Endothelial cell of umbilical vein (primary cell): ENCODE measurements at regions not wholly inside any gene's neighbourhood (a gene's known extent, or its start where the extent isn't known, plus 50 kb on each side); places are given as distances from the start of the nearest gene placed in this dataset.

Experiments used
- BruUV-seq: library from RNA; stranded (reverse); fragments of 400-500 nt; replicated peaks from 2 replicates; lab custom pipeline; 2021; lab: Mats Ljungman, UMichigan
- CTCF ChIA-PET: fragments of 300-600, 350-600 bp; sonication (Branson Sonifier 250); formaldehyde crosslinking; loops from one replicate; lab custom pipeline; 2021; ENCODE audit warnings: antibody characterized with exemption, inconsistent platforms; lab: Charles Lee
- POLR2A ChIA-PET: fragments of 300-600, 350-600 bp; sonication (Branson Sonifier 250); formaldehyde crosslinking; loops from one replicate; lab custom pipeline; 2021; ENCODE audit warnings: antibody characterized with exemption, inconsistent platforms; lab: Charles Lee
- DNase-seq: peaks from one replicate; pipeline ENCODE4 v3.0.0-alpha.2; 2011; ENCODE audit warnings: low read depth, low spot score
- FAIRE-seq: peaks from 2 replicates; lab custom pipeline; 2011; peaks lifted over from hg19 to GRCh38; lab: Jason Lieb, UNC
- H2AFZ ChIP-seq: 2 replicates; pipeline ENCODE4 v1.6.0; 2012; ENCODE audit warnings: low read depth, low read length, control low read depth, inconsistent platforms
- H3K27ac ChIP-seq: 2 replicates; pipeline ENCODE4 v1.5.1; 2011; ENCODE audit warnings: low read depth, mild to moderate bottlenecking, control low read depth, low read length, moderate library complexity; ENCODE audit not compliant: insufficient read depth
- H3K27me3 ChIP-seq, 2 experiments: 2 replicates each; pipeline versions ENCODE4 v1.6.0 to v1.6.1; 2011; ENCODE audit warnings: low read length in 2 of 2, mixed read lengths in 1 of 2; ENCODE audit not compliant: control insufficient read depth in 2 of 2, insufficient read depth in 2 of 2
- H3K36me3 ChIP-seq, 2 experiments: 2 replicates in 1 of 2; 3 replicates in 1 of 2; pipeline ENCODE4 v1.5.1; 2011; ENCODE audit warnings: low read length in 2 of 2, mild to moderate bottlenecking in 1 of 2, moderate library complexity in 1 of 2; ENCODE audit not compliant: control insufficient read depth in 2 of 2, insufficient read depth in 2 of 2; ENCODE audit errors: extremely low read depth in 1 of 2
- H3K4me1 ChIP-seq: 3 replicates; pipeline ENCODE4 v1.5.1; 2011; ENCODE audit warnings: mild to moderate bottlenecking, low read length; ENCODE audit not compliant: control insufficient read depth, insufficient read depth; ENCODE audit errors: extremely low read depth
- H3K4me2 ChIP-seq: 2 replicates; pipeline ENCODE4 v1.6.1; 2011; ENCODE audit warnings: low read length, control low read depth, mixed read lengths; ENCODE audit not compliant: insufficient read depth
- H3K4me3 ChIP-seq, 3 experiments: fragments of 200-600 bp in 1 of 3; sonication (generic), shearing (Covaris generic) in 1 of 3; replicated peaks in 1 of 3; 2 replicates each; pipeline ENCODE4 v1.5.1; 2011 to 2016; ENCODE audit warnings: control low read depth in 3 of 3, low read length in 3 of 3, mild to moderate bottlenecking in 2 of 3, inconsistent platforms in 1 of 3, low read depth in 1 of 3, moderate library complexity in 1 of 3; ENCODE audit not compliant: insufficient read depth in 1 of 3
- H3K79me2 ChIP-seq: 2 replicates; pipeline ENCODE4 v1.6.0; 2012; ENCODE audit warnings: low read length, inconsistent platforms; ENCODE audit not compliant: control insufficient read depth, insufficient read depth
- H3K9ac ChIP-seq: replicated peaks from 2 replicates; pipeline ENCODE3; 2011; ENCODE audit warnings: low read length, control low read depth; ENCODE audit not compliant: insufficient read depth; ENCODE audit errors: extremely low read depth
- H3K9me1 ChIP-seq: replicated peaks from 3 replicates; pipeline ENCODE4 v1.6.0; 2011; ENCODE audit warnings: mild to moderate bottlenecking, low read length; ENCODE audit not compliant: control insufficient read depth, insufficient read depth; ENCODE audit errors: extremely low read depth
- H3K9me3 ChIP-seq: replicated peaks from 2 replicates; pipeline ENCODE4 v1.5.1; 2012; ENCODE audit warnings: low read length, inconsistent platforms; ENCODE audit not compliant: control insufficient read depth, insufficient read depth
- H4K20me1 ChIP-seq: replicated peaks from 2 replicates; pipeline ENCODE3; 2011; ENCODE audit warnings: mild to moderate bottlenecking, low read length; ENCODE audit not compliant: control insufficient read depth, insufficient read depth; ENCODE audit errors: extremely low read depth
- EZH2 ChIP-seq: IDR thresholded peaks from 2 replicates; pipeline ENCODE4 v1.6.1; 2012; ENCODE audit warnings: borderline replicate concordance, low read depth, mild to moderate bottlenecking, moderate library complexity, low read length, inconsistent platforms; ENCODE audit not compliant: severe bottlenecking
- FOS ChIP-seq: IDR thresholded peaks from 2 replicates; pipeline ENCODE4 v1.6.1; 2011; ENCODE audit warnings: mild to moderate bottlenecking, low read length, moderate library complexity, borderline replicate concordance; ENCODE audit not compliant: insufficient read depth
- GATA2 ChIP-seq: IDR thresholded peaks from 2 replicates; pipeline ENCODE4 v1.7.0; 2011; ENCODE audit warnings: low read depth, mild to moderate bottlenecking, moderate library complexity, mixed read lengths, low read length; ENCODE audit not compliant: insufficient read length, insufficient read depth
- JUN ChIP-seq: IDR thresholded peaks from 2 replicates; pipeline ENCODE4 v1.6.1; 2011; ENCODE audit warnings: borderline replicate concordance, low read depth; ENCODE audit not compliant: insufficient read length, insufficient read depth
- MYC ChIP-seq: IDR thresholded peaks from one replicate; pipeline ENCODE4 v1.6.1; 2011; ENCODE audit warnings: mild to moderate bottlenecking, low read depth, low read length
- POLR2A ChIP-seq: IDR thresholded peaks from 2 replicates; pipeline ENCODE4 v1.6.1; 2012; ENCODE audit warnings: low read depth, mild to moderate bottlenecking, control low read depth, low read length
- POLR2AphosphoS5 ChIP-seq: IDR thresholded peaks from 2 replicates; pipeline ENCODE4 v1.6.1; 2012; ENCODE audit warnings: low read depth, mild to moderate bottlenecking, control low read depth, low read length, moderate library complexity; ENCODE audit not compliant: insufficient read depth
- dilution Hi-C: fragments of 300-500 bp; cut with MboI; formaldehyde crosslinking; loops from one replicate; pipeline ENCODE4 v1.15.0; 2019; ENCODE audit warnings: low sequenced_read_pairs; ENCODE audit not compliant: extremely low pct_ligation_motif_present
- intact Hi-C: fragments of 100-400 bp; cut with micrococcal nuclease; formaldehyde crosslinking; loops from one replicate; pipeline ENCODE4 v1.10.0; 2022
- TF ChIP-seq, protein P1 (sequence below), 2 donors: IDR thresholded peaks; 1 replicate in 1 of 2; 2 replicates in 1 of 2; pipeline ENCODE4 v1.5.1; 2011; ENCODE audit warnings: low read length in 2 of 2, mild to moderate bottlenecking in 2 of 2, moderate library complexity in 2 of 2, control low read depth in 1 of 2, inconsistent platforms in 1 of 2, low read depth in 1 of 2; ENCODE audit not compliant: insufficient read depth in 1 of 2; ENCODE audit errors: extremely low read depth in 1 of 2
- TF ChIP-seq, protein P2 (sequence below): IDR thresholded peaks from 2 replicates; pipeline ENCODE4 v1.6.1; 2011; ENCODE audit not compliant: insufficient read depth, insufficient read length

DNA sequence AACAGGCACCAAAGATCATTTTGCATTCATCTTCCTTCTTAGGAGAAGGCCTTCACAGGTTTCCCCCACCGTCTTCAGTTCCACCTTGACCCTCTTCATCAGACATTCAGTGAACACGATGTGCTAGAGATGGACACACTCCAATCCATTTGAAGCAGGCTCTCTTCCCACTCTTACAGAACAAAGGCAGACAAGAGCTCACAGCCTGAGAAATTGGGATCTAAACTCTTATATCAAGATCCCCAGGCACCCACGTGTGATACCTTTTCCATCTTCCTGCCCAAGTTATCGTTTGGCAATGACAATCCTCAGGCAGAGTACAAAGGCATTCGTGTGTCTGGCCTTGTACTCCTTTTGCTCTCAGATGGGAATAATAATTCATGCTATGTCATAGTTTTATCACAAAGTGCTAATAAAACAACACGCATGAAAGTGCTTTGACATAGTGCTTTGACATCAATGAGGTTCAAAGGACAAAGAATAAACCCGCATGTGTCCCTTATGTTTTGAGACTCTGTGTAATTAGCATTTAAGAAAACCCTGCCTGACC is 369.3 kb upstream of the KLHL29 start:
- FAIRE-seq, result no peak
- dilution Hi-C loops (no loop called here), intact Hi-C loops (no loop called here)
- CTCF ChIA-PET, result no interaction called here
- Histone ChIP-seq H2AFZ (no peak overlapping the region), H3K4me1 (no peaks in the 10 kb centered on the region), H3K27me3 (no peaks in the 10 kb centered on the region), H4K20me1 (no peaks in the 10 kb centered on the region), H3K9me1 (no peaks in the 10 kb centered on the region), H3K27ac (no peak overlapping the region), H3K9me3 (peaks cover 5% of the 10 kb centered on the region), H3K4me3 (no peak overlapping the region), H3K4me2 (no peak overlapping the region), H3K79me2 (no peaks in the 10 kb centered on the region), H3K9ac (no peak overlapping the region), H3K36me3 (no peaks in the 10 kb centered on the region)
- TF ChIP-seq, protein P1, sequence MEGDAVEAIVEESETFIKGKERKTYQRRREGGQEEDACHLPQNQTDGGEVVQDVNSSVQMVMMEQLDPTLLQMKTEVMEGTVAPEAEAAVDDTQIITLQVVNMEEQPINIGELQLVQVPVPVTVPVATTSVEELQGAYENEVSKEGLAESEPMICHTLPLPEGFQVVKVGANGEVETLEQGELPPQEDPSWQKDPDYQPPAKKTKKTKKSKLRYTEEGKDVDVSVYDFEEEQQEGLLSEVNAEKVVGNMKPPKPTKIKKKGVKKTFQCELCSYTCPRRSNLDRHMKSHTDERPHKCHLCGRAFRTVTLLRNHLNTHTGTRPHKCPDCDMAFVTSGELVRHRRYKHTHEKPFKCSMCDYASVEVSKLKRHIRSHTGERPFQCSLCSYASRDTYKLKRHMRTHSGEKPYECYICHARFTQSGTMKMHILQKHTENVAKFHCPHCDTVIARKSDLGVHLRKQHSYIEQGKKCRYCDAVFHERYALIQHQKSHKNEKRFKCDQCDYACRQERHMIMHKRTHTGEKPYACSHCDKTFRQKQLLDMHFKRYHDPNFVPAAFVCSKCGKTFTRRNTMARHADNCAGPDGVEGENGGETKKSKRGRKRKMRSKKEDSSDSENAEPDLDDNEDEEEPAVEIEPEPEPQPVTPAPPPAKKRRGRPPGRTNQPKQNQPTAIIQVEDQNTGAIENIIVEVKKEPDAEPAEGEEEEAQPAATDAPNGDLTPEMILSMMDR (IDR thresholded peaks at IDR 0.05; ENCODE audit: extremely low read depth in 1 of 2, insufficient read depth in 1 of 2, low read depth in 1 of 2, low read length in 2 of 2), result no peak
- TF ChIP-seq POLR2AphosphoS5, result no peak
- no peak for TF ChIP-seq MYC
- TF ChIP-seq GATA2, result no peak
- no peak for TF ChIP-seq POLR2A
- no peak for TF ChIP-seq EZH2
- POLR2A ChIA-PET, result no interaction called here
- BruUV-seq, result no TSS peak
- no peak for DNase-seq

DNA sequence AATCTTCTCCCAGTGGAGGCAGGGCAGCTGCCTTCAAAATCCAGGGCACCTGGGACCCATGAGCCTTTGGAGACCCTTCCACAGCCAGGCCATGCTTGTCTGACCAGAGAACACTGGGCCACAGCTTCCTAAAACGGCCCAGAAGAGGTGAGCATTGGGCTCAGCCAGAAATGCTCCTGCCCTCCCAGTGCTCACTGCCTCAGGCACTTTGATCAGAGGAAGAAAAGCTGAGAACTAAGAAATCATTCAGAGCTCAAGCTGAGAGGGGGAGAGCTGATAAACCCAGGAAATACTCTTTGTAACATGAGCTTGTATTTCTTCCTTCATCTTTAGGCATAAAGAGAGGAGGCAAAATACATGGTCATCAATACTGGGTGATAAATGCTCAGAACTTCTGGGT is 365.5 kb upstream of the KLHL29 start:
- Histone ChIP-seq H4K20me1 (no peaks in the 10 kb centered on the region), H2AFZ (no peak overlapping the region), H3K4me3 (no peak overlapping the region), H3K27me3 (no peaks in the 10 kb centered on the region), H3K4me1 (no peaks in the 10 kb centered on the region), H3K9me3 (peaks cover 2% of the 10 kb centered on the region), H3K36me3 (no peaks in the 10 kb centered on the region), H3K79me2 (no peaks in the 10 kb centered on the region), H3K4me2 (no peak overlapping the region), H3K9me1 (no peaks in the 10 kb centered on the region), H3K27ac (no peak overlapping the region), H3K9ac (no peak overlapping the region)
- FAIRE-seq (no peak), DNase-seq (no peak)
- TF ChIP-seq EZH2 (no peak), MYC (no peak), POLR2AphosphoS5 (no peak), JUN (no peak), GATA2 (no peak), FOS (no peak), POLR2A (no peak)
- TF ChIP-seq, protein P2, sequence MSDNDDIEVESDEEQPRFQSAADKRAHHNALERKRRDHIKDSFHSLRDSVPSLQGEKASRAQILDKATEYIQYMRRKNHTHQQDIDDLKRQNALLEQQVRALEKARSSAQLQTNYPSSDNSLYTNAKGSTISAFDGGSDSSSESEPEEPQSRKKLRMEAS, result no peak
- TF ChIP-seq, protein P1 (IDR thresholded peaks at IDR 0.05; ENCODE audit: extremely low read depth in 1 of 2, insufficient read depth in 1 of 2, low read depth in 1 of 2, low read length in 2 of 2), result no peak
- POLR2A ChIA-PET, result no interaction called here
- intact Hi-C loops (no loop called here), dilution Hi-C loops (no loop called here)
- CTCF ChIA-PET, result no interaction called here
- no TSS peak for BruUV-seq
